Spleen (tissue), 11 donors: ENCODE measurements at regions not wholly inside any gene's neighbourhood (a gene's known extent, or its start where the extent isn't known, plus 50 kb on each side); places are given as distances from the start of the nearest gene placed in this dataset.

ENCODE experiments used
- DNase-seq: peaks from one replicate; pipeline ENCODE4 v3.0.0-alpha.2; 2020
- H3K27ac ChIP-seq, 8 donors: fragments of 200-600 bp; sonication (generic) in 7 of 8; 1 replicate in 4 of 8; 2 replicates in 4 of 8; pipeline versions ENCODE4 v1.5.0 to v1.8.0; 2016 to 2021; ENCODE audit warnings: inconsistent platforms in 4 of 8, mild to moderate bottlenecking in 4 of 8, moderate library complexity in 1 of 8
- H3K27me3 ChIP-seq, 7 donors: fragments of 200-600 bp; sonication (generic) in 6 of 7; replicated peaks in 1 of 7; 1 replicate in 4 of 7; 2 replicates in 3 of 7; pipeline versions ENCODE4 v1.5.0 to v1.8.0; 2016 to 2021; ENCODE audit warnings: inconsistent platforms in 3 of 7, mild to moderate bottlenecking in 1 of 7
- H3K36me3 ChIP-seq, 6 donors: fragments of 200-600 bp; sonication (generic) in 5 of 6; 1 replicate in 4 of 6; 2 replicates in 2 of 6; pipeline versions ENCODE4 v1.5.0 to v1.8.0; 2016 to 2021; ENCODE audit warnings: inconsistent platforms in 2 of 6
- H3K4me1 ChIP-seq, 6 donors: fragments of 200-600 bp; sonication (generic) in 5 of 6; 1 replicate in 3 of 6; 2 replicates in 3 of 6; pipeline versions ENCODE4 v1.5.0 to v1.8.0; 2016 to 2021; ENCODE audit warnings: inconsistent platforms in 3 of 6
- H3K4me3 ChIP-seq, 8 donors: fragments of 200-600 bp; sonication (generic) in 7 of 8; 1 replicate in 4 of 8; 2 replicates in 4 of 8; pipeline versions ENCODE4 v1.5.0 to v1.8.0; 2016 to 2021; ENCODE audit warnings: inconsistent platforms in 4 of 8, mild to moderate bottlenecking in 4 of 8, moderate library complexity in 2 of 8
- H3K9me3 ChIP-seq, 8 donors: fragments of 200-600 bp; sonication (generic) in 7 of 8; 1 replicate in 4 of 8; 2 replicates in 4 of 8; pipeline versions ENCODE4 v1.5.0 to v1.8.0; 2016 to 2021; ENCODE audit warnings: inconsistent platforms in 4 of 8
- POLR2A ChIP-seq, 3 donors: fragments of 450-650 bp; IDR thresholded peaks; one replicate each; pipeline ENCODE4 v1.5.1; 2017; ENCODE audit warnings: antibody characterized with exemption in 3 of 3, mild to moderate bottlenecking in 1 of 3
- POLR2AphosphoS5 ChIP-seq, 3 donors: sonication (generic); formaldehyde crosslinking; IDR thresholded peaks; one replicate each; pipeline ENCODE4 v1.5.1; 2017; ENCODE audit warnings: antibody characterized with exemption in 3 of 3
- whole genome bisulfite sequencing, 5 donors: extraction: QIAGEN DNeasy Blood & Tissue Kit in 3 of 5; methylation state at CpG; one replicate each; pipeline versions ENCODE4 v1.1.5 to v1.1.7; 2013 to 2018; 5-methylcytosine and 5-hydroxymethylcytosine counted together
- intact Hi-C: fragments of 100-400 bp; cut with DNase I; formaldehyde crosslinking; loops from one replicate; pipeline ENCODE4 v1.15.0; 2023; ENCODE audit warnings: low total_unique reads
- TF ChIP-seq, protein P1 (sequence below), 11 experiments: fragments of 200-600 bp in 7 of 11; fragments of 450-650 bp in 4 of 11; sonication (generic) in 4 of 11; IDR thresholded peaks in 8 of 11; conservative IDR thresholded peaks in 3 of 11; 1 replicate in 7 of 11; 2 replicates in 4 of 11; pipeline versions ENCODE4 v1.4.0 to v1.8.0; 2016 to 2021; ENCODE audit warnings: antibody characterized with exemption in 11 of 11, inconsistent platforms in 4 of 11, mild to moderate bottlenecking in 1 of 11
- donor health status: healthy with polysubstance abuse.
- donor health status: DM: no; HTN: no; CAD: no; lungs with moderate emphysema.
- donor health status: DM: no; HTN: no; CAD: no.
- donor health status: Bipolar disorder and iron deficiency.
- donor health status: healthy.
- donor health status: DM: no; HTN: no; CAD: no.
- donor health status: DM: yes; HTN: yes; CAD: no.

DNA sequence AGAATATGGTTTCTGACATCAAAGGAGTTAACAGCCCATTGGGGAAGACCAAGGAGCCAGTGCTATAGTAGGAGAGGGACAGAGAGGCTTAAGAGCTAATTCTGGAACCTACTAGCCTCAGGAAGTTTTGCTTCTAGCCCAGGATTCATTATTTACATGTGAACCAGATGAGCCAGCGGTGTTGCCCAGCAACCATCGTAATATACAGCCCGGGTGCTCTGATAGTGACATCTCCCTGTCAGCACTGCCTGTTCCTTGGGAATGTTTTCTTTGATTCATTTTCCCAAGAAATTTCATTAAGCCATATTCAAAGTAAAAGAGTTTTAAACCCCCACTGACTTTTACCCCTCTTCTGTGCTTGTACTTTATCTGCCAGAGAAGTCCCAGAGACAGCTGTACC is 217.4 kb upstream of the ADAMTSL1 start:
- Histone ChIP-seq H3K4me3 (no peak overlapping the region), H3K9me3 (no peaks in the 10 kb centered on the region), H3K4me1 (peaks cover 0 to 5% (median 0%) of the 10 kb centered on the region in 6 donors), H3K36me3 (no peaks in the 10 kb centered on the region), H3K27me3 (peaks cover 0 to 16% (median 0%) of the 10 kb centered on the region in 7 donors), H3K27ac (no peak overlapping the region)
- DNase-seq, result no peak
- no peak for TF ChIP-seq POLR2A (IDR thresholded peaks at IDR 0.05)
- TF ChIP-seq, protein P1, sequence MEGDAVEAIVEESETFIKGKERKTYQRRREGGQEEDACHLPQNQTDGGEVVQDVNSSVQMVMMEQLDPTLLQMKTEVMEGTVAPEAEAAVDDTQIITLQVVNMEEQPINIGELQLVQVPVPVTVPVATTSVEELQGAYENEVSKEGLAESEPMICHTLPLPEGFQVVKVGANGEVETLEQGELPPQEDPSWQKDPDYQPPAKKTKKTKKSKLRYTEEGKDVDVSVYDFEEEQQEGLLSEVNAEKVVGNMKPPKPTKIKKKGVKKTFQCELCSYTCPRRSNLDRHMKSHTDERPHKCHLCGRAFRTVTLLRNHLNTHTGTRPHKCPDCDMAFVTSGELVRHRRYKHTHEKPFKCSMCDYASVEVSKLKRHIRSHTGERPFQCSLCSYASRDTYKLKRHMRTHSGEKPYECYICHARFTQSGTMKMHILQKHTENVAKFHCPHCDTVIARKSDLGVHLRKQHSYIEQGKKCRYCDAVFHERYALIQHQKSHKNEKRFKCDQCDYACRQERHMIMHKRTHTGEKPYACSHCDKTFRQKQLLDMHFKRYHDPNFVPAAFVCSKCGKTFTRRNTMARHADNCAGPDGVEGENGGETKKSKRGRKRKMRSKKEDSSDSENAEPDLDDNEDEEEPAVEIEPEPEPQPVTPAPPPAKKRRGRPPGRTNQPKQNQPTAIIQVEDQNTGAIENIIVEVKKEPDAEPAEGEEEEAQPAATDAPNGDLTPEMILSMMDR (IDR thresholded peaks at IDR 0.05 in 8 of 11, conservative IDR thresholded peaks at IDR 0.05 in 3 of 11), result no peak
- no peak for TF ChIP-seq POLR2AphosphoS5 (IDR thresholded peaks at IDR 0.05)
- intact Hi-C loops, result loop anchor here (5.0 to 10.0 kb wide), 3 partner anchors 188 to 1198 kb away; no protein-coding TSS in a partner anchor
- 75 to 95% (median 83%) methylated on average over 3 of the region's 3 CpGs for WGBS, 5 donors

DNA sequence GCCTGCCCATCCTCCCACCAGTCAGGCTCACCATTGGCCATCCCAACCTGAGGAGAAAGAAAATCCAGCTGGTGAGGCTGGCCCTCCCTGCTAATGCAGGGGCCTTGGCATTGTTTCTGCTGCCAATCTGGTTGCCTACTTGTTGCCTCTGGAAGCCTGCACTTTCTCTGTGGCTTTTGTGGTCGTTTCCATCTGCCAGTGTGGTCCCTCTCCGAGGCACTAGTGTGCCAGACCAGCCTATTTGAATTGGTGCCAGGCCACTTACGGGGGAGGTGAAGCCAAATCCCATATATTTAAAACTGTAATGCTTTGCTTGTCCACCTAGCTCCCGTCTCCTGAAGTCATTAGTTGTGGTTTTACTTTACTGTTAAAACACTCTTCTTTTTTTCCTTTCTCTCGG is 213.4 kb upstream of the ADAMTSL1 start:
- H3K36me3 ChIP-seq, result no peaks in the 10 kb centered on the region
- peaks cover 0 to 8% (median 0%) of the 10 kb centered on the region in 7 donors for H3K27me3 ChIP-seq
- TF ChIP-seq POLR2AphosphoS5 (IDR thresholded peaks at IDR 0.05) (no peak), POLR2A (IDR thresholded peaks at IDR 0.05) (no peak)
- TF ChIP-seq, protein P1 (IDR thresholded peaks at IDR 0.05 in 8 of 11, conservative IDR thresholded peaks at IDR 0.05 in 3 of 11), result no peak
- no peak for DNase-seq
- no peaks in the 10 kb centered on the region for H3K4me1 ChIP-seq
- intact Hi-C loops, result no loop called here
- H3K4me3 ChIP-seq, result no peak overlapping the region
- no peak overlapping the region for H3K27ac ChIP-seq
- 15 to 31% (median 26%) methylated on average over 5 of the region's 5 CpGs for WGBS, 5 donors
- no peaks in the 10 kb centered on the region for H3K9me3 ChIP-seq

DNA sequence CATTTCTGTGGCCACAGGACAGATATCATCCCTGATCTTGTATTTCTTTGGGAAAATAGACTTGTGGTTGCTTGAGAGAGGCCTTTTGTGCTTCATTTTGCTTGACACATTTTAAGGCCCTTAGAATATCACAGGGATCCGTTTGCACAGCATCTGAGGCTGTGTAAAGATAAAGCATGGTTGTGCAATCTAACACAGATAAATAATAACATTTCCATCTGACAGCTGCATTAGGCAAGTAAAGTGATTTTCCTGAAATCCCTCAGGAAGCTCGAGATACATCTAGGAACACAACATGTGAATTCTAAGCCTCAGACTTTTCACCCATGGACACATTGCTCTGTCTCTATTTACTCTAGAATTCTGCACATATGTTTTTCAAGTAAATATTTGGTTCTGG is 212.8 kb upstream of the ADAMTSL1 start:
- TF ChIP-seq POLR2AphosphoS5 (IDR thresholded peaks at IDR 0.05) (no peak), POLR2A (IDR thresholded peaks at IDR 0.05) (no peak)
- TF ChIP-seq, protein P1 (IDR thresholded peaks at IDR 0.05 in 8 of 11, conservative IDR thresholded peaks at IDR 0.05 in 3 of 11), result no peak
- Histone ChIP-seq H3K4me1 (no peaks in the 10 kb centered on the region), H3K27me3 (peaks cover 0 to 4% (median 0%) of the 10 kb centered on the region in 7 donors), H3K9me3 (no peaks in the 10 kb centered on the region), H3K36me3 (no peaks in the 10 kb centered on the region), H3K27ac (no peak overlapping the region), H3K4me3 (no peak overlapping the region)
- intact Hi-C loops, result no loop called here
- no peak for DNase-seq
- WGBS, 5 donors, result 25 to 71% (median 54%) methylated on average over 2 of the region's 2 CpGs

DNA sequence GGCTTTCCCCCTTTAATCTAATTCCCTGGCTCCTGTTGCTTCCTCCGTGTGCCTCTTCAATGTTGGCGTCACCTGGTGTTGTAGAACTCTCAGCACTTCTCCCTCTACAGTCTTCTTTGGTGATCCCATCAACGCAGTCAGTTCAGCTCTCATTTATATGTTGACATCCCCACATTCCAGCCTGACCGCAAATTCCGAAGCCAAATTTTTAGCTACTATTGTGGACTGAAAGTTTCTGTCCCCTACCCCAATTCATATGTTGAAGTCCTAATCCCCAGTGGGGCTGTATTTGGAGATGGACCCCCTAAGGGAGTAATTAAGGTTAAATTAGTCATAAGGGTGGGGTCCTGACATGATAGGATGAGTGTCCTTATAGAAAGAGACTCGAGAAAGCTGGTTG is 210.6 kb upstream of the ADAMTSL1 start:
- DNase-seq, result no peak
- no peak overlapping the region for H3K27ac ChIP-seq
- H3K36me3 ChIP-seq, result no peaks in the 10 kb centered on the region
- no peaks in the 10 kb centered on the region for H3K27me3 ChIP-seq
- no peaks in the 10 kb centered on the region for H3K9me3 ChIP-seq
- no peak for TF ChIP-seq POLR2AphosphoS5 (IDR thresholded peaks at IDR 0.05)
- TF ChIP-seq POLR2A (IDR thresholded peaks at IDR 0.05), result no peak
- TF ChIP-seq, protein P1 (IDR thresholded peaks at IDR 0.05 in 8 of 11, conservative IDR thresholded peaks at IDR 0.05 in 3 of 11), result no peak
- intact Hi-C loops, result no loop called here
- 82 to 90% (median 83%) methylated on average over 6 of the region's 6 CpGs for WGBS, 5 donors
- H3K4me1 ChIP-seq, result no peaks in the 10 kb centered on the region
- no peak overlapping the region for H3K4me3 ChIP-seq
